HUES64 (cell line): ENCODE measurements at regions not wholly inside any gene's neighbourhood (a gene's known extent, or its start where the extent isn't known, plus 50 kb on each side); places are given as distances from the start of the nearest gene placed in this dataset.

Experiments
- H3K27ac ChIP-seq: 2 replicates; pipeline ENCODE4 v1.7.0; 2013; ENCODE audit warnings: low read depth, low read length, inconsistent platforms
- H3K27me3 ChIP-seq: 2 replicates; pipeline ENCODE4 v1.6.1; 2013; ENCODE audit warnings: mild to moderate bottlenecking, low read length; ENCODE audit not compliant: insufficient read depth
- H3K36me3 ChIP-seq: 2 replicates; pipeline ENCODE4 v1.6.1; 2013; ENCODE audit warnings: mild to moderate bottlenecking, low read length; ENCODE audit not compliant: insufficient read depth
- H3K4me1 ChIP-seq: 2 replicates; pipeline ENCODE4 v1.6.1; 2013; ENCODE audit warnings: mild to moderate bottlenecking, low read length, moderate library complexity; ENCODE audit not compliant: insufficient read depth
- H3K4me3 ChIP-seq: 2 replicates; pipeline ENCODE4 v1.5.1; 2013; ENCODE audit warnings: mild to moderate bottlenecking, low read length, moderate library complexity
- H3K9ac ChIP-seq: 2 replicates; pipeline ENCODE4 v1.6.1; 2013; ENCODE audit warnings: mild to moderate bottlenecking, low read depth, low read length
- H3K9me3 ChIP-seq: 2 replicates; pipeline ENCODE4 v1.6.1; 2013; ENCODE audit warnings: low read depth, low read length; ENCODE audit not compliant: insufficient read depth
- WGBS: fragments of 150-250, 120-280 bp; methylation state at CpG from one replicate; pipeline ENCODE4 v1.1.7; 2013; ENCODE audit warnings: missing lambda C conversion rate; 5-methylcytosine and 5-hydroxymethylcytosine counted together

DNA sequence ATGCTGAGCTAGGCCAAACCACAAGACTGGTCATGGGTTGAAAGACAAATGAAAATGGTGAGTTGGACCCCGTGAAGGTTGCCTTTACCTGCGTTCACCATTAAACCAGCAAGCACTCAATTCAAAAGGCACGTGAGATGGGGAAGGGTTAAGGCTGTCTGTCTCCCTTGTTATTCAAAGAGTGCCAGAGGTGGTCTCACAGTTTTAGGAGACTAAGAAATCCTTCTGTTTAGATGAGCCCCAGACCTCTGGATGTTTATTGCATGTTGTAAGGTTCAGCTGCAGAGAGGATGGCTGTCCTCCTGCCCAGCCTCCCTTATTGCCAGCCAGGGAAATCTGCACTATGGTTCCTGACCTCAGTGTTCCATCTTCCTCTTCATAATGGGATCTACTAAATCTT, 498.0 kb upstream of the CELF2 start:
- H3K27me3 ChIP-seq = no peaks in the 10 kb centered on the region
- no peak overlapping the region for H3K27ac ChIP-seq
- no peaks in the 10 kb centered on the region for H3K4me1 ChIP-seq
- 74% methylated on average over 3 of the region's 3 CpGs for WGBS
- no peak overlapping the region for H3K4me3 ChIP-seq
- H3K36me3 ChIP-seq = no peaks in the 10 kb centered on the region
- H3K9me3 ChIP-seq = no peaks in the 10 kb centered on the region
- H3K9ac ChIP-seq = no peak overlapping the region

DNA sequence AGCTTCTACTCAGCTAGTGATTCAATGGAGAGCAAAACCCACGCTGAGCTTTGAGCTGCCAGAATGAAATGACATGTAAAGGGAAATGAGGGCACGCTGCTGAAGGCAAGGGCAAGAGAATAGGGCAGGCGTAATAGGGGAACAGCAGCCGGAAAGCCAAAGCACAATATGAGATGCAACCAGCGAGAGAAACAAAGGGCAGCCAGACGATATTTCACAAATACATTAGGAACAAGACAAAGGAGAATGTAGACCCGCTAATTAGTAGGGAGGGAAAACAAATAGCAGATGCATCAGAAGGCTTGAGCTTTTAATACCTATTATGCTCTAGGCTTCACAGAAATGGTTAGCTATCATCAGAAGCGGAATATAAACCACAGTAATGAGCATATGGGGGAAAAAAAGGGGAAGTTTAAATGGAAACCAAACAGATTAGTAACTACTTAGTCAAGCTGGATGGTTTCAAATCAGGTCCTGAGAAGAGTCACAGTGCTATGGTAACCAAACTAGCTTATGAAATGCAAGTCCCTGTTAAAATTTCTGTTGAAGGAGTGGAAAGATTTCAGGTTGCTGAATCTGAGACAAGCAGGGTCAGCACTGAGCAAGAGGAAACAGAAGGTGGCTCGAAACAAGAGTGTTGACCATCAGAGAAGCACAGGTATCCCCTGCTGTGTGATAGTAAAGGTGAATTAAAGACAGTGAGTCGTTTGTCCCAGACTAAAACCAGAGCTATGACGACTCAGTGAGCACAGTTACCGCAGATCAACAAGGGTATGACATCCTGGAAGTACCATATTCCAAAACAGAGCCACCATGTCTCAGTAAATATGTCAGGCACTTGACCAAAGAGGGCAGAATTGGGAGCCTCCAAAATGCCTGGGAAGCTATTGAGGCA, 496.9 kb upstream of the CELF2 start:
- Histone ChIP-seq H3K4me1 (no peaks in the 10 kb centered on the region), H3K9ac (no peak overlapping the region)

DNA sequence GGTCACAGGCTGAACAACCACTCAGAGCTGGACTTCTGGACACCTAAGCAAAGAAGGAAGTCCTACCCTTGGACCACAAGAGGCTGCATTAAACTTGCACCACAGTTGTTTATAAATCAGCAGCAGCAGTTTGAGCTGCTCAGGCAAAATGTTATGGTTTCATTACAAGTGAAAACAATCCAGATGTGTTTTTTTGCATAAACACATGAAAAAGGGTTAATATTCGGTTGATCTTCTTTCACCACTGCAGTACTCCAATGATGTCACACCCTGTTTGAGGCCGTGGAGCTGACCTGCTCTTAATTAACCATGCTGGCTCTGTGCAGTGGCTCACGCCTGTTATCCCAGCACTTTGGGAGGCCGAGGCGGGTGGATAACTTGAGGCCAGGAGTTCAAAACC, 490.8 kb upstream of the CELF2 start:
- Histone ChIP-seq H3K36me3 (no peaks in the 10 kb centered on the region), H3K9me3 (no peaks in the 10 kb centered on the region), H3K27ac (no peak overlapping the region), H3K9ac (no peak overlapping the region), H3K4me3 (no peak overlapping the region), H3K4me1 (peaks cover 13% of the 10 kb centered on the region), H3K27me3 (peaks cover 8% of the 10 kb centered on the region; the same call in 1 of the 2 replicates)
- WGBS = 97% methylated on average over 5 of the region's 5 CpGs

More for the DNA sequence above, 496.9 kb upstream of the CELF2 start:
- no peaks in the 10 kb centered on the region for H3K27me3 ChIP-seq
- H3K9me3 ChIP-seq = no peaks in the 10 kb centered on the region
- no peak overlapping the region for H3K27ac ChIP-seq
- H3K36me3 ChIP-seq = no peaks in the 10 kb centered on the region
- no peak overlapping the region for H3K4me3 ChIP-seq
- 90% methylated on average over 12 of the region's 12 CpGs for WGBS

DNA sequence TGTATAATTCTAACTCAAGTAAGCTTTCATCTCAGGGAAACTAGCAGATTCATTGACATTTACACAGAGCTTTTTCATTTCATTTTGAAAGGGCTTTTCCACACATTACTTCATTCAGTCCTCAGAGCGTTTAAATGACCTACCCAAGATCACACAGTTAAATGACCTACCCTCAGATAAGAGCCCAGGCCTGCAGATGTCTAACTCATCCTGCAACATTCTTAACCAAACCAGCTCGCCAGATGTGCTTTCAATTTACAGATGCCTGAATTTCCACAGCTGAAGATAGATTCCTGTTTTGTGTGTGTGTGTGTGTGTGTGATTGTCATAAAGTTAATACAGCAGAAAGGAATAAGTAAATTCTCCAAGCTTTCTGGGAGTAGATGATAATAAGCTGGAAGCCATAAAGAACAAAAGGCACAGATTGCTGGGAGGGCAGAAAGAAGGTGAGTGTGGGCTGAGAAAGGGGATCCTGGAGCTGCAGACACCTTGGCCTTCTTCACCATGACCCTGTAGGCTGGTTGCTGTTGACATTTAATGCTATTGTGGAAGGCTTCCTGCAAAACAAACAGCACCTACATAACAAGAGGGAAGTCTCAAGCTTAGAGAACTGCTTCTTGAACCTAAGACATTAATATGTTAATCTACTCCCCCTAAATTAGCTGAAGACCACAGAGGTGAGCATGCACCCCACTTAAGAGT, 489.7 kb upstream of the CELF2 start:
- H3K27me3 ChIP-seq = peaks cover 8% of the 10 kb centered on the region; the same call in 1 of the 2 replicates
- H3K36me3 ChIP-seq = no peaks in the 10 kb centered on the region
- no peaks in the 10 kb centered on the region for H3K9me3 ChIP-seq
- no peak overlapping the region for H3K4me3 ChIP-seq
- H3K27ac ChIP-seq = no peak overlapping the region
- no peak overlapping the region for H3K9ac ChIP-seq
- 78% methylated on average over 2 of the region's 2 CpGs for WGBS
- H3K4me1 ChIP-seq = peaks cover 15% of the 10 kb centered on the region

DNA sequence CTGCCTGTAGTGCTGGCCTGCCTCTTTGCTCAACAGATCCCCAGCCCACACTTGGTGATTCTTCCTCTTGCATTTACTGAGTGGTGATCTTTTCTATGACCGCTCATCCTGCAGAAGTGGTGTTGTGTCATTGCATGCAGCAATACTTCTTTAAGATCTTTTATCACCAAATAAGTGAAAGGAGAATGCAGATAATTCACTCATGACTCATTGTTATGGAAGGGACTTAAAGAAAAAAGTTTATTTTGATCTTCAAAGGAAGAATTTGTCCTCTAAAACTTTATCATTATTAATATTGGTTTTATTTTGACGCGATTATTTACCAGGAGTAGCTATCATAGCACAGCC, 489.1 kb upstream of the CELF2 start:
- Histone ChIP-seq H3K27ac (no peak overlapping the region), H3K36me3 (no peaks in the 10 kb centered on the region), H3K4me1 (peaks cover 17% of the 10 kb centered on the region), H3K9me3 (no peaks in the 10 kb centered on the region), H3K27me3 (peaks cover 8% of the 10 kb centered on the region; the same call in 1 of the 2 replicates), H3K4me3 (no peak overlapping the region), H3K9ac (no peak overlapping the region)
- WGBS = no CpG with 5 or more reads among the region's 3 CpGs

DNA sequence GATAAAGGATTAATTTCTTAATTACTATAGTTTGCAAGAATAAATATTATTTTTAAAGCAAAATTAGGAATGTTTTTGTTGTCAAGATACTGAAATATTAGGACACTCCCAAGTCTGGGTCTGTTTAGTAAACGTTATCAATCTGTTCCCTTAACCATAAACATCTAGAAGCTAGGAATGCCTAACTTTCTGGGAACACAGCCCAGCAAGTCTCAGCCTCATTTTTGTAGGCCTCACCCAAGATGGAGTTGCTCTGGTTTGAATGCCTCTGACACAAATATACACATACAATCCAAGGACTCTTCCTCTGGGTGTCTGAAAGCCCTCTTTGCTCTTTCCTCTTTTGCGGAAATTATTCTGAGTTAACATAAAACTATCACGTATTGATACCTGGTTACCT, 487.4 kb upstream of the CELF2 start:
- H3K9me3 ChIP-seq = no peaks in the 10 kb centered on the region
- WGBS = 89% methylated on average over 2 of the region's 3 CpGs

DNA sequence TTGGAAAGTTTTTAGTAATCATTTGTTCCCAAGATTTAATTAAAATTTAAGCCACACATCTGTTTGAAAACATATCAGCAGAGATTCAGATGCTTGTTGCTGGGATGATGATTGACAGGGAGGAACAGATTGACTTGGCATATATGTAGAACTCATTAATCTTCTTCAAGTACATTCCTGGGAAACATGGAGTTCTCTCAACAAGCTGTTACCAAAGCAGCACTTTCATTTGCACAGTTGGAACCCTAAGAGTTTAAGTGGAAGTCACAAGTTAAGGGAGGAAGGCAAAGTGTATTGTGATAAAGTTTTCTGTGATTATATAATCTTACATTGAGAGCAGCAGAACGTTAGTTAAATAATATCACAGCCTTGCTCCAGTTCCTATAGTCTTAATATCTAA, 485.4 kb upstream of the CELF2 start:
- peaks cover 4% of the 10 kb centered on the region; the same call in 1 of the 2 replicates for H3K27me3 ChIP-seq
- no CpG with 5 or more reads among the region's 1 CpG for WGBS
- H3K27ac ChIP-seq = no peak overlapping the region
- no peak overlapping the region for H3K4me3 ChIP-seq
- no peak overlapping the region for H3K9ac ChIP-seq
- H3K4me1 ChIP-seq = peaks cover 17% of the 10 kb centered on the region
- no peaks in the 10 kb centered on the region for H3K9me3 ChIP-seq
- no peaks in the 10 kb centered on the region for H3K36me3 ChIP-seq

More for the DNA sequence above, 487.4 kb upstream of the CELF2 start:
- Histone ChIP-seq H3K27ac (no peak overlapping the region), H3K36me3 (no peaks in the 10 kb centered on the region), H3K27me3 (peaks cover 8% of the 10 kb centered on the region; the same call in 1 of the 2 replicates), H3K4me3 (no peak overlapping the region), H3K9ac (no peak overlapping the region), H3K4me1 (peaks cover 17% of the 10 kb centered on the region)

DNA sequence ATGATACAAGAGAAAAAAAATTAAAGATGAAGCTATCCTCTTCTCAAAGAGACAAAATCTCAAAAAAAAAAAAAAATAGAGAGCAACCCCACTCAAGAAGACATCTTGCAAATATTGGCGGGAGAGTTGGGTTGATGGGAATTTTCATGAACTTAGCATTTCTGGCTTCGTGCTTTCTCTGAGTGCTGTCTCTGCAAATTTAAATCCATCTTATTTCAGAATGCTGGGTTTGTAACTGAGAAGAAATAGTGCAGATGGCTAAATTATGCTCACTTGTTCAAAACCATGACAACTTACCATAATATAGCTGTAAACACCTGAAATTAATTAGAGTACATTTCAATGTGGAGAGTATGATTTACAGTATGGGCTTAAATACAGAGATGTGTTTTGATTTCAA, 484.8 kb upstream of the CELF2 start:
- Histone ChIP-seq H3K36me3 (no peaks in the 10 kb centered on the region), H3K27me3 (peaks cover 4% of the 10 kb centered on the region; the same call in 1 of the 2 replicates), H3K9ac (no peak overlapping the region), H3K9me3 (no peaks in the 10 kb centered on the region), H3K27ac (no peak overlapping the region), H3K4me1 (peaks cover 14% of the 10 kb centered on the region), H3K4me3 (no peak overlapping the region)
- WGBS = 100% methylated on average over 1 of the region's 2 CpGs

DNA sequence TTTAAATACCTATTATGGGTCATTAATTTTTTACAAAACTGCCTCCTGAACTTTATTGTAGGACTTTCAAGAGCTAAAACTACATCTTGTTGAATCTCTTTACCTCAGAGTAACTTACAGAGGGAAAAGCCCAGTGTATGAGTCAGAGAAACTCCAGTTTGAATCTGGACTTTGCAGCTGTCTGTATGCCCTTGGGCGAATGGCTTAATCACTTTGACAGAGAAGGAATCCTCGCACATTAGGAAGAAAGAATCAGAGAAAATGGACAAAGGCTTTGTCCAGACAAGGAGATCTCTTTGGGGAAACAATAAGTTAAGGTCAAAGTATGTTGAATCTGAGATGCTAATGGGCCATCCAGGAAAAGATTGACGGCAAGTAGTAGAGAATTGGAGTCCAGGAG, 484.2 kb upstream of the CELF2 start:
- Histone ChIP-seq H3K9me3 (no peaks in the 10 kb centered on the region), H3K27ac (no peak overlapping the region), H3K36me3 (no peaks in the 10 kb centered on the region), H3K9ac (no peak overlapping the region), H3K27me3 (peaks cover 4% of the 10 kb centered on the region; the same call in 1 of the 2 replicates), H3K4me3 (no peak overlapping the region), H3K4me1 (peaks cover 8% of the 10 kb centered on the region; the same call in 1 of the 2 replicates)
- 90% methylated on average over 3 of the region's 3 CpGs for WGBS

DNA sequence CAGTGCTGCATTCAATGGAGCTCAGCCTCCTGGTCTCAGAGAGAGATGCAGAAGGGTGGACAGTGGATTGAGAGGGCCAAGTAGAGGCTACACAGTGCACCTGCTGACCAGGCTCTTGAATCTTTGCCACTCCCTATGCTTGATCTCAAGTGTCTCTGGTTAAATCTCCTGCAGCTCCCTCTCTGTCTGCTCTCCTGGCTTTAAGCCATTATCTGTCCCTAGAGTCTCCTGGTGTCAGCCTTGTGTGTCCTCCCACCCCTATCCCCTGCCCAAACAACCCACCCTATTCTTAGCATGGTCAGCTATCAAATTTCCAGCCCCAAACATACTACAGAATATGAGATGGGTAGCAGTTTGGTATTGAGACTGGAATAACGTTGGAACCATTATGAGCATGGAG, 479.3 kb upstream of the CELF2 start:
- H3K36me3 ChIP-seq = no peaks in the 10 kb centered on the region

DNA sequence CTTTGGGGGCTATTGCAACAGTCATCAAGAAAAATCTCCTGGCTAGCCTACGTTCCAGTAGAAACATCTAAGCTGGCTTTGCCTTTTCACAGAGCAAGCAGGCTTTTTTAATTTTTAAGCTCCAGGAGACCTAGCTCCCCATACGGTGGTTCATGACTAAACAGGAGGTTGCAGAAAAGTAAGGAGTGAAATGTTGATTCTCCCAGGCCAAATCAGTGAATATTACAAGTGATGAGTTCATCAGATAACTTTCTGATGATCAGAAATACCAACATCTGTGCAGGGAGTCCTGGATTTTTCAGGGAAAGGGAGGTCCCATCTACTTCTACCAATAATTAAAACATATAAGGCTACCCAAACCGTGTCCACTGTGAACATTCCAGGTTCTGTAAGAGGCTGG, 477.3 kb upstream of the CELF2 start:
- whole genome bisulfite sequencing = 97% methylated on average over 3 of the region's 3 CpGs
- Histone ChIP-seq H3K27ac (no peak overlapping the region), H3K9ac (no peak overlapping the region), H3K27me3 (no peaks in the 10 kb centered on the region), H3K9me3 (no peaks in the 10 kb centered on the region), H3K36me3 (no peaks in the 10 kb centered on the region), H3K4me1 (0 out of 2 replicates have a peak, but pooled peaks cover 3% of the 10 kb centered on the region), H3K4me3 (no peak overlapping the region)

More for the DNA sequence above, 479.3 kb upstream of the CELF2 start:
- no peaks in the 10 kb centered on the region for H3K27me3 ChIP-seq
- peaks cover 3% of the 10 kb centered on the region; the same call in 1 of the 2 replicates for H3K4me1 ChIP-seq
- no peaks in the 10 kb centered on the region for H3K9me3 ChIP-seq
- no peak overlapping the region for H3K27ac ChIP-seq
- WGBS = 89% methylated on average over 1 of the region's 1 CpG
- H3K4me3 ChIP-seq = no peak overlapping the region
- no peak overlapping the region for H3K9ac ChIP-seq
